ENCODE measurements at regions not wholly inside any gene's neighbourhood (a gene's known extent, or its start where the extent isn't known, plus 50 kb on each side); places are given as distances from the start of the nearest gene placed in this dataset.

DNA sequence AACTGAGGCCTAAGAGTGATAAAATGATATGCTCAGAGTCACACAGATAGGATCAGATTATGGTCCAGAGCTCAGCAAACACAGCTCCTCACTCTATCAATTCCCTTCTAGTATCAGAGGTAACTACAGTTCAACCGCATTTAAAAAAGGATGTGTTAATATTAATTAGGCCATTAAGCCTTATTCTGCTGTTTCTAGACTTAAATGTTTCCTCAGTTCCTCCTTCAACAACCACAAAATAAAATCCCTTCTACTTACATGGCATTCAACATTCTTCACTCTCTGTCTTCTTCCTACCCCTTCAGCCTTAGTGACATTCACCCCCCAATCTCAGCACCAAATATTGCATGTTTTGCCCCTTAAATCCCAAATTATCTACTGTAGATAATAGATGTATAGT, 254.9 kb downstream of the PLPP3 start:
- no peak for TF ChIP-seq EZH2 (IDR thresholded peaks at IDR 0.05; ENCODE audit: insufficient read depth, poor library complexity, severe bottlenecking)
- TF ChIP-seq EZH2phosphoT487 (IDR thresholded peaks at IDR 0.05; ENCODE audit: insufficient read depth, low read depth) = no peak
